GM20000 (cell line): ENCODE measurements at regions not wholly inside any gene's neighbourhood (a gene's known extent, or its start where the extent isn't known, plus 50 kb on each side); places are given as distances from the start of the nearest gene placed in this dataset.
"Not testable (repeated sequence)": the region's sequence is repeated elsewhere in the genome, so short reads cannot be mapped to it uniquely, and the experiment has no call there.

ENCODE experiments used
- DNase-seq: peaks from one replicate; pipeline ENCODE4 v3.0.0; 2012; ENCODE audit warnings: low spot score
- TF ChIP-seq, protein P1 (sequence below): IDR thresholded peaks from 2 replicates; pipeline ENCODE4 v1.5.1; 2012; ENCODE audit warnings: mild to moderate bottlenecking, control low read depth; ENCODE audit errors: extremely low read depth, missing control alignments

GRCh38 chr1:182211386-182211785 is 149.9 kb upstream of the ZNF648 start:
- no peak for DNase-seq
- TF ChIP-seq, protein P1, sequence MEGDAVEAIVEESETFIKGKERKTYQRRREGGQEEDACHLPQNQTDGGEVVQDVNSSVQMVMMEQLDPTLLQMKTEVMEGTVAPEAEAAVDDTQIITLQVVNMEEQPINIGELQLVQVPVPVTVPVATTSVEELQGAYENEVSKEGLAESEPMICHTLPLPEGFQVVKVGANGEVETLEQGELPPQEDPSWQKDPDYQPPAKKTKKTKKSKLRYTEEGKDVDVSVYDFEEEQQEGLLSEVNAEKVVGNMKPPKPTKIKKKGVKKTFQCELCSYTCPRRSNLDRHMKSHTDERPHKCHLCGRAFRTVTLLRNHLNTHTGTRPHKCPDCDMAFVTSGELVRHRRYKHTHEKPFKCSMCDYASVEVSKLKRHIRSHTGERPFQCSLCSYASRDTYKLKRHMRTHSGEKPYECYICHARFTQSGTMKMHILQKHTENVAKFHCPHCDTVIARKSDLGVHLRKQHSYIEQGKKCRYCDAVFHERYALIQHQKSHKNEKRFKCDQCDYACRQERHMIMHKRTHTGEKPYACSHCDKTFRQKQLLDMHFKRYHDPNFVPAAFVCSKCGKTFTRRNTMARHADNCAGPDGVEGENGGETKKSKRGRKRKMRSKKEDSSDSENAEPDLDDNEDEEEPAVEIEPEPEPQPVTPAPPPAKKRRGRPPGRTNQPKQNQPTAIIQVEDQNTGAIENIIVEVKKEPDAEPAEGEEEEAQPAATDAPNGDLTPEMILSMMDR: no peak

DNA sequence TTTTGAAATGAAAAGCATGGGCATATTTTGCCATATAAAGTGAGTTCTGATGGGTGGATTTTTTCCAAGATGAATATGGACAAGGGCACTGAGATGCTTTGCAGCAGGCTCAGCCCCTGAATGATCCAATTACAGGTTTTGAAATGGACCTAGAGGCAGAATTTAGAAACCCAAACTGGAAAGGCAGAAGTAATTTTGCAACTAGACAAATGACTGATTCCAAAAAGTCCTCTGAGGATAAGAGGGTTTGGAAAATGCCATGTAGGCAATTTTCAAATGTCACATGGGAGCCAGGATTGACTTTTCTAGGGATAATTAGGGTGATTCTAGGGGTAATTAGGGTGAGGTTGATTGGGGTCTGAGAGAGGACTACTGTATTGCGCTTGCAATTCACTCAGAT is 148.9 kb upstream of the ZNF648 start:
- TF ChIP-seq, protein P1: no peak
- DNase-seq: no peak

- no peak for DNase-seq
- TF ChIP-seq, protein P1: no peak
These were observed 145.8 kb upstream of the ZNF648 start for GRCh38 chr1:182207300-182207699.

DNA sequence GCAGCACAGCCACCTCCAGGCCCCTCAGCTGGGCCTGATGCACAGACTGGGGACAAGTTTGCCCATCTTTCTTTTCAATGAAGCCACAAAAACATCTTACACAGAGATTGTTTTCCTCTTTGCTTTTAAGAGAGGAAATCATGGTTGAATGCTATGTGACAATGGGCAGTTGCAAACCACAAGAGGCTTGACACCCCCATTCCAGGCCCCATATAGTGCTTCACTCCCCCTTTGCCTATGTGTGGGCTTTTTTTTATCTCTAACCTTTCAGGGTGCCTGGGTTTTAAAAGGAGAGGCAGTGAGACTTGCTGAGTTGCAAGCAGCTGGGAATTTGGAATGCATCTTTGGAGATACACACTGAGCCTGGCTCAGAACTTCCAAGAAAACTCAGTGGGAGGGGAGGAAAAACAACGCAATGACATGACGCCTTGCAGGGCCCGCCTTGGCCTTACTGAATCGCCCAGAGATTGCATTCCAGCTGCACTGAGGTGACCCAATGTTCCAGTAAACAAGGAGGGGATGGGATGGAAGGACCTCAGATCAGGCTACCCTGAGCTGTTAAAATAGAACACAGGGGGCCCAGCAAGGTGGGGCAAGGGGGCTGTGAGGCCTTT is 145.2 kb upstream of the ZNF648 start:
- TF ChIP-seq, protein P1: no peak
- DNase-seq: no peak

DNA sequence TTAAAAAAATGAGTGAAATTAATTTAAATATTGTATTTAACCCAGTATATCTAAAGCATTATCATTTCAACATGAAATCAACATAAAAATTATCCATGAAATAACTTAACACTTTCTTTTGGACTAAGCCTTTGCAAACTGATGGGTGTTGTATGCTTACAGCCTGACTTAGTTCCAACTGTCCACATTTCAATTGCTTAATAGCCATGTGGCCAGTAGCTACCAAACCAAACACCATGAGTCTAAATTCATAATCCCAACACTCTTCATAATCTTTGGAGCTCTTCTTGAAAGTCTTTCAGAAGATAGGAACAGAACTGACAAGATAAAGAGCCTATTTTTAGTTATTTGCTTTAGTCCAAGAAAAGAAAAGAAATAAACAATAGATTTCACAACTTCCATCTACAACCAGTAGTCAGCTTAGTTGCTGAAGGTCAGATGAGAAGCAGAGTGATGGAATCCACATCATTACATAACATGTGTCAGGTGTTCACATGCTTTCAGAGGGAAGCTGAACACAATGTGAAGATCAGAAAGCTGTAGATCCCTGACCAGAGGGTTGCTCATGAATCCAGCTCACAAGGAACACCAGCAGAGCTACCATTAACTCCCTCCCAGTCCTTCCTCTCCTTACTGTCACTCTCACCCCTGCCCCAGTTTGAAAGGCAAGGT is 144.0 kb upstream of the ZNF648 start:
- no peak for DNase-seq
- TF ChIP-seq, protein P1: no peak

- no peak for DNase-seq
- TF ChIP-seq, protein P1: no peak
These were observed 141.8 kb upstream of the ZNF648 start for GRCh38 chr1:182203191-182203875.

GRCh38 chr1:182201490-182201889 is 140.0 kb upstream of the ZNF648 start:
- DNase-seq: not testable (repeated sequence)
